ENCODE measurements at regions not wholly inside any gene's neighbourhood (a gene's known extent, or its start where the extent isn't known, plus 50 kb on each side); places are given as distances from the start of the nearest gene placed in this dataset.
A peak's percentile ranks its signal among the peaks of the same experiment; 100 is the strongest.

GRCh38 chr9:107816561-107817021 lies 327.0 kb upstream of the KLF4 start:
- Histone ChIP-seq H3K4me3 (no peak overlapping the region), H3K27ac (no peak overlapping the region)
- no peak for TF ChIP-seq CTCF (IDR thresholded peaks at IDR 0.05)
- DNase-seq (ENCODE audit: low spot score) = no peak

DNA sequence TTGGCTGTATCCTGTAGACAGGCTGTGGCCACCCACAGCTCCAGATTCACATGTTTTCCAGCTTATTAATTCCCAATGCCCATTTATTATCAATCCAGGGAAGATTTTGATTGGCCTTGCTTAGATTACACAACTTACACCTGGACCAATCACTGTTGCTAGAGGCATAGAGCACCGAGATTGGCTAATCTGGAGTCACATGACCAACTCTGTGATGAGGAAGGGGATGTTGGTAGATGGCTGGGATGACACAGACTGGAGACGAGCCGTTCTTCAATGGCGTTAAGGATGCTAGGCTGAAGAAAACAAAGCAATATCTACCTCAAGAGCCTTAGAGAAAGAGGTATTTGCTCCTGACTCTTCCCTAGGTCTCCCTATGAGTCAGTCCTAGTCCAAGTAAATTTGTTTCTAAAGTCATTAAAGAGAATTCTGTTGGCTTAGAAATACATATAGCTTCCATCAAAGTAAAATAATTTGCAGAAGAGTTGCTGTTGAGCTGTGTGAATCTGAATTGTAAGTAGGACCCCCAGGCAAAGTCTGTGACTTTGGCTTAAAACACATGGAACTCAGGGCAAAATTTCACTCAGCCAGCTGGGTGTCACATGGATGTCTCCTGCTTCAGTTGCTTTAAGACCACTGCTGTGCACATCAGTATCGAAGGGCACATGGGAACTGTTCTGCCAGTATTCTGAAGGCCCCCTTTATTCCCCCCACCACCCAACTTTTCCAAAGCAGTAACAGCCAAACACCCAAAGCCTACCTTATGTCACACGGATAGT lies 326.4 kb upstream of the KLF4 start:
- no peak overlapping the region for H3K27ac ChIP-seq
- H3K4me3 ChIP-seq = no peak overlapping the region
- no peak for TF ChIP-seq CTCF (IDR thresholded peaks at IDR 0.05)
- DNase-seq (ENCODE audit: low spot score) = no peak

GRCh38 chr9:107813287-107813686 lies 323.7 kb upstream of the KLF4 start:
- H3K4me3 ChIP-seq = no peak overlapping the region
- no peak overlapping the region for H3K27ac ChIP-seq
- TF ChIP-seq CTCF (IDR thresholded peaks at IDR 0.05) = no peak
- DNase-seq (ENCODE audit: low spot score) = no peak

DNA sequence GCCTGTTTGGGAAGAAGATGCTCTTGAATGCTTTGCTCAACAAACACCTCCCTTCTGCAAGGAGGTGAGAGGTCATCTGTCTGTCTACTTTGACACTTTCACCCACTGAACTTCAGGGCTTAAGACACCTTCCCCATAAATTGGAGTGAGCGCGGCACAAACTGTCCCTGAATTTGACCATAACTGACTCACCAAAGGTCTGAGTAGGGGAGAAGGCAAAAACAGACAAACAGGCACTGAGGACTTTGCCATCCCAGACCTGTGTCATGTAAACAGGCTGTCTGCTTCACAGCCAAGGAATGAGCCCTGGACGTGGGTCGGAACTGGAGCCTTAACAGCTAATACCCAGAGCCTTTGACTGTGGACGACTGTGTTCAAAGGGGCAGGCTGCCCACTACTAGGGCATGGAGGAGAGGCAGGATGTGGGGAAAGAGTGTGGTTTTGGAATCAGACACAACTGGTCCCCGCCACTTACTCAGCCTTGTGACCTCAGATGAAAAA lies 320.9 kb upstream of the KLF4 start:
- DNase-seq (ENCODE audit: low spot score) = no peak
- no peak overlapping the region for H3K27ac ChIP-seq
- H3K4me3 ChIP-seq = no peak overlapping the region
- TF ChIP-seq CTCF (IDR thresholded peaks at IDR 0.05) = no peak

DNA sequence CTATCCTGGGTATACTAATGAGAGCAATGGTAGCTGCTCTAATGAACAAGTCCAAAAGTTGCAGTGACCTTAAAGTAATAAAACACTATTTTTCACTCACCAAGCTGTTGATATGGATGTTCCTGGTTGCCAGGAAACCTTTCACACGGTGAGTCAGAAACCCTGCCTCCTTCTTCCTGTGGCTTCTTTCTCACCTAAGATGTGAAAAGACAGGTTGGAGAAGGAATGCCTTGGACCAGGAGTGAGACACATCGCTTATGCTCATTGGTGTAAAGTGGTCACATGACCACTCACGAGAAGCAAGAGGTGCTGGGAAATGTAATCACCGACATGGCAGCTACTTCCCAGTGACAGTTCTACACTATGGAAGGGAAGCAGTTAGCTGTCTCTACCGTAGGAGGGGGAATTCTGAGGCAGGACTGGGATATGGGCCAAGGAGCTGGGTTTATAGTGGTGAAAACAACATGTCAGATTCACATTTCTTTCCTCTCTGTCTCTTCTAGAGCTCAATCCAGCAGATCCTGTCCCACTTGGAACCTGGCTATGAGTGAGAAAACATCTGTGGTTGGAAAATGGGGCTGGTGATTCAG lies 320.4 kb upstream of the KLF4 start:
- Histone ChIP-seq H3K4me3 (no peak overlapping the region), H3K27ac (peak overlapping the region in 1 of 2 donors; percentile 15)
- no peak for TF ChIP-seq CTCF (IDR thresholded peaks at IDR 0.05)
- no peak for DNase-seq (ENCODE audit: low spot score)

DNA sequence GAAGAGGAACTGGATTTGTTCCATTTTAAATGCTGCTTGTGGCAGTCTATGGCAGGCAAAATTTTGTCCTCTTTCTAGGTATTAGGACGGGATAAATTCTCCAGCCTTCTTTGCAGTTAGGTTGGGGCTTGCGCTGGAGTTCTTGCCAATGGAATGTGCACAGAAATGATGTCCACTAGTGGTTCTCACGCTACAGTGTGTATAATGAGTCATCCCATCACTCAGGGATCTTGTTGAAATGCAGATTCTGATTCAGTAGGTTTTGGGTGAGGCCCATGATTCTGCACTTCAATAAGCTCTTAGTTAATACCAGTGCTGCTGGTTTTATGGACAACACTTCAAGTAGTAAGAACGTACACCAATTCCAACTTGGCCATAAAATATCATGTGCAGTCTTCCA lies 317.6 kb upstream of the KLF4 start:
- H3K27ac ChIP-seq = no peak overlapping the region
- H3K4me3 ChIP-seq = no peak overlapping the region
- no peak for DNase-seq (ENCODE audit: low spot score)
- no peak for TF ChIP-seq CTCF (IDR thresholded peaks at IDR 0.05)

DNA sequence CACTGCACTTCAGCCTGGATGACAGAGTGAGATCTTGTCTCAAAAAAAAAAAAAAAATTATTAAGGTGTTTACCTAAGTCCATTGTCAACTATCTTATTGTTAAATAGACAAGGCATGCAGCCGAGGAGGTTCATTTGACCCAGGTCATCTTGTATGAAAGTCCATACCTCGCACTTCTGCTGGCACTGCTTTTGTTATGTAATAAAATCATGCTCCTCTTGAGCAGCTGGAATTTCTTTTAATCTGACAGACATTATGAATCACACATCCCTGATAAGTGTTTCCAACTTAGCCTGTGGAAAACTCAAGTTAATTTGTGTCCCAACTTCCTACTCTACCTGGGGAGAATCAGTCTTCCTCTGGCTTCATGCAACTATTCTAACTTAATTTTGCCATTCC lies 315.6 kb upstream of the KLF4 start:
- Histone ChIP-seq H3K4me3 (no peak overlapping the region), H3K27ac (no peak overlapping the region)
- TF ChIP-seq CTCF (IDR thresholded peaks at IDR 0.05) = no peak
- no peak for DNase-seq (ENCODE audit: low spot score)
